Activated T-cell treated with anti-CD3 and anti-CD28 coated beads for 1 hour (primary cell): ENCODE measurements at regions not wholly inside any gene's neighbourhood (a gene's known extent, or its start where the extent isn't known, plus 50 kb on each side); places are given as distances from the start of the nearest gene placed in this dataset.

Experiments used
- DNase-seq: peaks from one replicate; pipeline ENCODE4 v3.0.0-alpha.2; 2020; ENCODE audit warnings: low read depth

GRCh38 chr7:50166997-50167965 is 74.2 kb upstream of the ZPBP start:
- DNase-seq, result no peak

GRCh38 chr7:50164559-50165170 is 71.6 kb upstream of the ZPBP start:
- DNase-seq, result peak; percentile 25

GRCh38 chr7:50160206-50160605 is 67.2 kb upstream of the ZPBP start:
- DNase-seq, result no peak

DNA sequence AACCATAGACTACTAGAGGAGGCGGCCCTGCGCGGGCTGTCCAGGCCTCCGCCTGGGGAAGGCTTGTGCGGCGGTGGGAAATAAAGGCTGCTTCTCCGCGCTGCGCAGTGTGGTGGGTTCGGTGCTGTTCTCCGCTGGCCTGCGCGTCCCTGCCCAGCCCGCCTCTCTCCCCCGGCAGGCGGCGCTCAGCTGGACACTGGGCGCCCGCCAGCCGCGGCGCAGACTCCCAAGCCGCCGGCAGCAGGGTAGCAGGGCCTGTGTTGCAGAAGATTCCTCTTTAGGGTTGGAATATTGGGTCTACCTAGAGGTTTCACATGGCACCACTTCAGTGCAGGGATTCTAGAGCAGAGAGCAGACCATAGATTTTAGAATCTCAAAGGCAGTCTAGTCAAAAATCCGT is 66.1 kb upstream of the ZPBP start:
- DNase-seq, result no peak

DNA sequence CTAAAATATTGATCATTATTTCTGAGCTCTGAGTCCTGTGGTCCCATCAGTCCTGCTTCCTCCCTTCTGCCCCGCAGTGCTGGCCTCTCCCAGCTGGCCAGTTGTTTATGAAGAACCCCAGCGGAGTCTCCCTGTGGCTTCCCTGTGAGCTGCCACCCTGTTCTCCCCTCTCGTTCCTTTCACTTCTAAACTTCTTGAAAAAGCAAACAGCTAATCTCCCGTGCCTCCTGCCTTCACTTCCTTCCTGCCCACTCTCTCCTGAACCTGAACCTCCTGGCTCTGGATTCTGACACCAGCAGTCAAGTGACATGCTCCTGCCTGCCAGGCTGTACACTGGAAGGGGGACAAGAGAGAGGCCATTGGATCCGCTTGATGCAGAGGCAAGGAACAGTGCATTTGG is 63.7 kb upstream of the ZPBP start:
- no peak for DNase-seq

DNA sequence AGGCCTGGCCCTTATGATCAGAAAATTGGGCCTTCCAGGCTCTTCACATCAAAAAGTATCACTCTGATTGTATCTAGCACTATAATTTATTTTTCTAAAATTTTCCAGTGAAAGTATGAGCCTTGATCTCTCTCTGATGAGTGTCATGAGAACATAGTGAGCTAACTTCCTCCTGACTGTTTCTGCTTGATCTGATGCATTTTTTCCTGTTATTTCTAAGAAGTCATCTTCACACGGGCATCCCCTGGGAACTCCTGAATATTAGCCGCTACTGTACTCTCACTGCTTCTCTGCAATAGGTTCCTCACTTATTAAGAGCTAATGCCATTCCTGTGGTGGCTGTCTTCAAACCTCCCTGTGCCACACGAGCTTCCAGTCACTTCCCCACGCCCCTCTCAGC is 63.1 kb upstream of the ZPBP start:
- no peak for DNase-seq

- DNase-seq, result no peak
These were observed 62.7 kb upstream of the ZPBP start for GRCh38 chr7:50155755-50156154.

- no peak for DNase-seq
These were observed 60.9 kb upstream of the ZPBP start for GRCh38 chr7:50153995-50154394.

DNA sequence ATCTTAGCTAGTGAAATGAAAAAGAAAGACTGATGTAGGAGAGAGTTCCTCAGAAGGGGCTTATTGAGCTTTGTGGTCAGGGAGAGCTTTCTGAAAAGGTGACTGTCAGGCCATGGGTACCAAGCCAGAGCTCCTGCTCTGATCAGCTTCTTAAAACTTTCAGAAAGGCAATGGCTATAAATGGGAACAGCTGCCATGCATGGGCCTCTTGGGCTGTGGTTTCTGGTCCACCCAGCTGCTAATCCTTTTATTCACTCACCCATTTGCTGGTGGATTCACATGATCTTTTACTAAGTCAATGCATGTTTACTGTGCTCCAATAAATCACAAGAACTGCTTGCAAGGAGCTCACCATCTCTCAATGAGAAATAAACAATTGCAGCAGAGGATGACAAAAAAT is 60.1 kb upstream of the ZPBP start:
- no peak for DNase-seq

- DNase-seq, result no peak
These were observed 59.4 kb upstream of the ZPBP start for GRCh38 chr7:50152486-50152885.

DNA sequence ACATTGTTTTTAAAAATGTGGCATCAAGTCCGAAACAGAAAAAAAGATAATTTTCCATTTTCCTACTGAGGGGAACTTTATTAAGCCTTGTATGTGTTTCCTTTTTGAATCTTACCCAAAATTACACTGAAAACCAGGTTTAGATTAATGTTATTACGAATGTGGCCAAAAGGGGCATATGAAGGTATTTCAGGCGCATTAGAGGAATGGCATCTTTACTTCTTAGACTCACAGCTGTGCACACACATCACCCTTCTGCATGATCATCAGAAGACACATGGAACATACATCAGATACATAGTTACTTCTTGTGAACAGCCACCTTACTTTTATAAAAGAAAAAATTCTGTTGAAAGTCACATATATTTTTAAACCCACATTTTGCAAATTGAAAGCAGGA is 58.6 kb upstream of the ZPBP start:
- no peak for DNase-seq

GRCh38 chr7:50151001-50151400 is 58.0 kb upstream of the ZPBP start:
- no peak for DNase-seq

DNA sequence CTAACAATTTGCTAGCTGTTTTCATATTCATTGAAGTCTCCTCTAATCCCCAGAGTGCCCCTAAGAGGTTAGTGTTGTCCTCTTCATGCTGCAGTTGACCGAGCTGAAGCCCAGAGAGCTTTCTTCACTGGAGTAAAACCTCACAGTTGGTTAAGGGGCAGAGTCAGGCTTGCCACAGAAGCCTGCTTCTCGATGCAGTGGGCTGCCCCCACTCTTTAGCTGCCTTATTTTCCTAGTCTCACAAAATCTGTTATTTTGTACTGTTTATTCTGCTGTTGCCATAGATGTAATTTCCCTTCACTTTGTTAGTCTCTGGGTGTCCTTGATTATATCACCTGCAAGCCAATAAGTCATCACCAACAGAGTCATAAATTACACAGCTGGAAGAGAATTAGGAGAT is 56.3 kb upstream of the ZPBP start:
- DNase-seq, result no peak

GRCh38 chr7:50147951-50148808 is 55.1 kb upstream of the ZPBP start:
- DNase-seq, result no peak

DNA sequence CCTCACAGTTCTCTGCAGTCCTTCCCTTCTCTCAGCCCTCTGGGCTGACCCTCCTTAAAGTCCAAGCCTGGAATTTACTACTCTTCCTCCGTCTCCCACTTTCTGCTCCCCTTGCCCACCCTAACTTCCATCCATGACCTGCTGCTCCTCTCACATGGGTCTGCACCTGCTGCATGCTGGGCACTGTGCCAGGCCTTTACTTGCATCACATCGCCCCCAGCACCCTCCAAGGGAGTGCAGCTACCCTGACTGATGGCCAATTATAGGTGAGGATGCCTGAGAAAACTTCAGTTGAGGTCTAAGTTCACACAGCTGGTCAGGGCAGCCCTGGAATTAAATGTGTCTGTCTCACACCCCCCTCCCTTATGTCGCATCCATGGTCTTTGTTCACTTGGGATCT is 53.6 kb upstream of the ZPBP start:
- DNase-seq, result no peak

GRCh38 chr7:50145801-50146338 is 52.8 kb upstream of the ZPBP start:
- no peak for DNase-seq

GRCh38 chr7:50145226-50145625 is 52.2 kb upstream of the ZPBP start:
- DNase-seq, result no peak
